ENCODE measurements at regions not wholly inside any gene's neighbourhood (a gene's known extent, or its start where the extent isn't known, plus 50 kb on each side); places are given as distances from the start of the nearest gene placed in this dataset.

- no peaks in the 10 kb centered on the region for H3K27me3 ChIP-seq (ENCODE audit: control insufficient read depth, insufficient read depth, low read length)
- TF ChIP-seq, protein P1, sequence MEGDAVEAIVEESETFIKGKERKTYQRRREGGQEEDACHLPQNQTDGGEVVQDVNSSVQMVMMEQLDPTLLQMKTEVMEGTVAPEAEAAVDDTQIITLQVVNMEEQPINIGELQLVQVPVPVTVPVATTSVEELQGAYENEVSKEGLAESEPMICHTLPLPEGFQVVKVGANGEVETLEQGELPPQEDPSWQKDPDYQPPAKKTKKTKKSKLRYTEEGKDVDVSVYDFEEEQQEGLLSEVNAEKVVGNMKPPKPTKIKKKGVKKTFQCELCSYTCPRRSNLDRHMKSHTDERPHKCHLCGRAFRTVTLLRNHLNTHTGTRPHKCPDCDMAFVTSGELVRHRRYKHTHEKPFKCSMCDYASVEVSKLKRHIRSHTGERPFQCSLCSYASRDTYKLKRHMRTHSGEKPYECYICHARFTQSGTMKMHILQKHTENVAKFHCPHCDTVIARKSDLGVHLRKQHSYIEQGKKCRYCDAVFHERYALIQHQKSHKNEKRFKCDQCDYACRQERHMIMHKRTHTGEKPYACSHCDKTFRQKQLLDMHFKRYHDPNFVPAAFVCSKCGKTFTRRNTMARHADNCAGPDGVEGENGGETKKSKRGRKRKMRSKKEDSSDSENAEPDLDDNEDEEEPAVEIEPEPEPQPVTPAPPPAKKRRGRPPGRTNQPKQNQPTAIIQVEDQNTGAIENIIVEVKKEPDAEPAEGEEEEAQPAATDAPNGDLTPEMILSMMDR (IDR thresholded peaks at IDR 0.05; ENCODE audit: low read depth, low read length) = no peak
- H3K4me3 ChIP-seq (ENCODE audit: low read depth, low read length) = no peak overlapping the region
- POLR2A ChIA-PET = no interaction called here
- H3K27ac ChIP-seq (ENCODE audit: low read depth, low read length) = no peak overlapping the region
- no peaks in the 10 kb centered on the region for H3K9me3 ChIP-seq (ENCODE audit: control insufficient read depth, insufficient read depth, low read length)
- DNase-seq (ENCODE audit: low read depth, low spot score) = no peak
- CTCF ChIA-PET = interaction anchor here (1.4 kb wide), 1 partner anchor 14 kb away, joined by 3 read pairs; no protein-coding TSS in a partner anchor
Observed at GRCh38 chr6:50102676-50103075, 52.9 kb upstream of the DEFB112 start.

DNA sequence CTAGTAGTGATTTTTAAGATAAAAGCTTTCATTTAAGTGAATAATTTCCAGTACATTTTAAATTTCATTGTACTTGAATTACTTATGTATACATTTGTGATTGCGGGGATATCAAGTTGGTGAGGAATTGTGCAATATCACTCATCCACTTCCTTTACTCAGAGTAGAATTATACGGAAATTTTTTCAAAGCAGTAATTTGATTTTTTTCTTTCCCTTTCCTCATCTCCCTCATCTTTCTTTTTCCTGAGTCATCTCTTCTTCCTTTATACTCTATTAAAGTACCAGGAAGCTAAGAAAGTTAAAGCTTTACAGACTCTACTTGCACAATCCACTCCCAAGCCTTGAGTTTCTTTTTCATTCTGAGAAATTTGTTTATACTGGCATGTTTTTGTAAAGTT is 60.9 kb upstream of the DEFB112 start:
- TF ChIP-seq, protein P1 (IDR thresholded peaks at IDR 0.05; ENCODE audit: low read depth, low read length) = no peak
- ChIA-PET CTCF (interaction anchor here (0.7 to 1.7 kb wide), 3 partner anchors 17 to 35 kb away, joined by 3 to 5 read pairs (median 3); no protein-coding TSS in a partner anchor), POLR2A (no interaction called here)
- H3K9me3 ChIP-seq (ENCODE audit: control insufficient read depth, insufficient read depth, low read length) = no peaks in the 10 kb centered on the region
- H3K27me3 ChIP-seq (ENCODE audit: control insufficient read depth, insufficient read depth, low read length) = no peaks in the 10 kb centered on the region
- H3K4me3 ChIP-seq (ENCODE audit: low read depth, low read length) = no peak overlapping the region
- no peak for DNase-seq (ENCODE audit: low read depth, low spot score)
- no peak overlapping the region for H3K27ac ChIP-seq (ENCODE audit: low read depth, low read length)

DNA sequence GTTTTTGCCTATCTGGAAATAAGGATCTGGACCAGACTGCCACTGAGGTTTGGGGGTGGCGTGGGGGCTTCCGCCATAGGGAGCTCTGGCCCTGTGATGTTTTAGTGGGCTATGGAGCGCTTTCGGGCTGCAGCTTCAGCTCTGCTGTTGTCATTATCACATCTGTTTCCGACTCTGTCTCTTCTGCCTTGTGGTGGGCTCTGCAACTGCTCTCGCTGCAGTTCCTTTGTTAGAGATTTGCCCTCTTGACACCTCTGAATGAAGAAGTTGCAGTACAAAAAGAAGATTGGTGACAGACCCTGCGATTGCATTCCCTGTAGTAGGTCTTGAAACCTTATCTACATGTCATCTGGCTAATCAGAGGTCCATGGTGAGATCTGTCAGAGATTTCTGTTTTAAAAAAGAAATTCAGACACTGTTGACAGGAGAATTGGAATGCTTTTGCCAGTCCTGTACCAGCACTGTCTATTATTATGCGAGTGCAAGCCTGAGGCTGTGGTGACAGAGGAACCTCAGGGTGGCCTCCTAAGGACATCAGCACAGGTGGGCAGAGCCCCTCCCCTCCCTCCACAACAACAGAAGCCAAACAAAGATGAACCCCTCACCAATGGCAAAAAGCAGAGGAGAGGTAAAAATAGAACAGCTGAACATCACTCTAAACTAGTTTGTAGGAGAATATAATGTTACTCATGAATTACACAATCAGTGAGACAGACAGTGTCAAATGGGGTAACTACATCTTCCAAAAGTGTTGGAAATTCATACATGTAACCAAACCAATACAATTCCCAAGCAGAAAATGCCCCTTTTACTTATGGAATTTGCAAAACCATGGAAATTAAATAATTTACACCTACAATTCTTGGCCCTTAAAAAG is 63.5 kb upstream of the DEFB112 start:
- ChIA-PET POLR2A (no interaction called here), CTCF (interaction anchor here (0.9 to 1.2 kb wide), 2 partner anchors 15 kb away, joined by 3 to 4 read pairs; no protein-coding TSS in a partner anchor)
- Histone ChIP-seq H3K27ac (ENCODE audit: low read depth, low read length) (no peak overlapping the region), H3K27me3 (ENCODE audit: control insufficient read depth, insufficient read depth, low read length) (no peaks in the 10 kb centered on the region), H3K4me3 (ENCODE audit: low read depth, low read length) (no peak overlapping the region), H3K9me3 (ENCODE audit: control insufficient read depth, insufficient read depth, low read length) (no peaks in the 10 kb centered on the region)
- DNase-seq (ENCODE audit: low read depth, low spot score) = no peak
- TF ChIP-seq, protein P1 (IDR thresholded peaks at IDR 0.05; ENCODE audit: low read depth, low read length) = no peak

GRCh38 chr6:50116390-50116789 is 66.7 kb upstream of the DEFB112 start:
- TF ChIP-seq, protein P1 (IDR thresholded peaks at IDR 0.05; ENCODE audit: low read depth, low read length) = no peak
- ChIA-PET CTCF (interaction anchor here (1.0 kb wide), 1 partner anchor 28 kb away, joined by 3 read pairs; no protein-coding TSS in a partner anchor), POLR2A (no interaction called here)
- Histone ChIP-seq H3K27me3 (ENCODE audit: control insufficient read depth, insufficient read depth, low read length) (no peaks in the 10 kb centered on the region), H3K27ac (ENCODE audit: low read depth, low read length) (no peak overlapping the region), H3K9me3 (ENCODE audit: control insufficient read depth, insufficient read depth, low read length) (no peaks in the 10 kb centered on the region), H3K4me3 (ENCODE audit: low read depth, low read length) (no peak overlapping the region)
- DNase-seq (ENCODE audit: low read depth, low spot score) = no peak

All from AG04450 (cell line).